COLO668 (cell line): ENCODE measurements at regions not wholly inside any gene's neighbourhood (a gene's known extent, or its start where the extent isn't known, plus 50 kb on each side); places are given as distances from the start of the nearest gene placed in this dataset.

ENCODE experiments used
- DNase-seq: peaks from one replicate; lab custom pipeline; 2025; ENCODE audit not compliant: unreplicated experiment; lab: John Stamatoyannopoulos, UW

GRCh38 chr12:24066097-24066496 is 116.6 kb upstream of the SOX5 start:
- no peak for DNase-seq

- DNase-seq, result no peak
Measured at GRCh38 chr12:24062642-24063245, 113.3 kb upstream of the SOX5 start.

- DNase-seq, result no peak
Measured at GRCh38 chr12:24060089-24060488, 110.6 kb upstream of the SOX5 start.

GRCh38 chr12:24057920-24058476 is 108.5 kb upstream of the SOX5 start:
- no peak for DNase-seq

GRCh38 chr12:24055747-24056146 is 106.3 kb upstream of the SOX5 start:
- DNase-seq, result no peak

GRCh38 chr12:24054416-24054815 is 104.9 kb upstream of the SOX5 start:
- no peak for DNase-seq

- no peak for DNase-seq
Measured at GRCh38 chr12:24049728-24050127, 100.3 kb upstream of the SOX5 start.

GRCh38 chr12:24049101-24049500 is 99.6 kb upstream of the SOX5 start:
- DNase-seq, result no peak

GRCh38 chr12:24048446-24048845 is 99.0 kb upstream of the SOX5 start:
- DNase-seq, result no peak

- DNase-seq, result no peak
Measured at GRCh38 chr12:24047326-24047725, 97.9 kb upstream of the SOX5 start.

GRCh38 chr12:24045816-24046257 is 96.4 kb upstream of the SOX5 start:
- no peak for DNase-seq

GRCh38 chr12:24044941-24045703 is 95.7 kb upstream of the SOX5 start:
- DNase-seq, result no peak

- no peak for DNase-seq
Measured at GRCh38 chr12:24042651-24043050, 93.2 kb upstream of the SOX5 start.

- no peak for DNase-seq
Measured at GRCh38 chr12:24039113-24039525, 89.6 kb upstream of the SOX5 start.

- no peak for DNase-seq
Measured at GRCh38 chr12:24038211-24038997, 88.9 kb upstream of the SOX5 start.

- no peak for DNase-seq
Measured at GRCh38 chr12:24036438-24037216, 87.2 kb upstream of the SOX5 start.

GRCh38 chr12:24034894-24035293 is 85.4 kb upstream of the SOX5 start:
- DNase-seq, result no peak

GRCh38 chr12:24034160-24034559 is 84.7 kb upstream of the SOX5 start:
- no peak for DNase-seq

- DNase-seq, result no peak
Measured at GRCh38 chr12:24027352-24027751, 77.9 kb upstream of the SOX5 start.

GRCh38 chr12:24025153-24025798 is 75.8 kb upstream of the SOX5 start:
- DNase-seq, result no peak
